ENCODE measurements at regions not wholly inside any gene's neighbourhood (a gene's known extent, or its start where the extent isn't known, plus 50 kb on each side); places are given as distances from the start of the nearest gene placed in this dataset.

DNA sequence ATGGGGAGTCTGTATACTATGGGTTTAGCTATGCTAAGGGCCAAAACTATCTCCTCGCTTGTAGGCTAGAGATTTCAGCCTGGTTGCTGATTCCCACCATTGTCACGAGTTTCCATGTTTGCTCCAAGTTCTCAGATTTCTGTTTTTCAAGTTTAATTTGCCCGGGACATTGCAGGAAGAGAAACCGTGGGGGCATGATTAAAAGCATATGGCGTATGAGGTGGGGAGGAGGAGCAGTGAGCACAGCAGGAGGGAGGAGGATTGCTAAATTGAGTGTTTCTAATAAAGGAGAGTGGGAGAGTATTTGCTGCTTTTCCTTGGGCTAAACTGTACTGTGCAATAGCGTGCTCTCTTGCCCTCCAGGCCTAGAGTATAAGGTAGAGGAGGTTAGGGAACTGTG is 558.4 kb downstream of the METTL15 start:
- intact Hi-C loops (cut with micrococcal nuclease), result no loop called here
- TF ChIP-seq, protein P1, sequence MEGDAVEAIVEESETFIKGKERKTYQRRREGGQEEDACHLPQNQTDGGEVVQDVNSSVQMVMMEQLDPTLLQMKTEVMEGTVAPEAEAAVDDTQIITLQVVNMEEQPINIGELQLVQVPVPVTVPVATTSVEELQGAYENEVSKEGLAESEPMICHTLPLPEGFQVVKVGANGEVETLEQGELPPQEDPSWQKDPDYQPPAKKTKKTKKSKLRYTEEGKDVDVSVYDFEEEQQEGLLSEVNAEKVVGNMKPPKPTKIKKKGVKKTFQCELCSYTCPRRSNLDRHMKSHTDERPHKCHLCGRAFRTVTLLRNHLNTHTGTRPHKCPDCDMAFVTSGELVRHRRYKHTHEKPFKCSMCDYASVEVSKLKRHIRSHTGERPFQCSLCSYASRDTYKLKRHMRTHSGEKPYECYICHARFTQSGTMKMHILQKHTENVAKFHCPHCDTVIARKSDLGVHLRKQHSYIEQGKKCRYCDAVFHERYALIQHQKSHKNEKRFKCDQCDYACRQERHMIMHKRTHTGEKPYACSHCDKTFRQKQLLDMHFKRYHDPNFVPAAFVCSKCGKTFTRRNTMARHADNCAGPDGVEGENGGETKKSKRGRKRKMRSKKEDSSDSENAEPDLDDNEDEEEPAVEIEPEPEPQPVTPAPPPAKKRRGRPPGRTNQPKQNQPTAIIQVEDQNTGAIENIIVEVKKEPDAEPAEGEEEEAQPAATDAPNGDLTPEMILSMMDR (IDR thresholded peaks at IDR 0.05), result no peak
- H3K4me1 Mint-ChIP-seq (ENCODE audit: low read depth), result no peaks in the 10 kb centered on the region

GRCh38 chr11:28659716-28660348 is 551.6 kb downstream of the METTL15 start:
- TF ChIP-seq, protein P1 (IDR thresholded peaks at IDR 0.05), result no peak
- no peak for ATAC-seq
- Mint-ChIP-seq H3K4me1 (ENCODE audit: low read depth) (no peaks in the 10 kb centered on the region), H3K9me3 (no peaks in the 10 kb centered on the region), H3K27ac (no peak overlapping the region), H3K4me3 (no peak overlapping the region), H3K27me3 (no peaks in the 10 kb centered on the region), H3K36me3 (ENCODE audit: low read depth) (no peaks in the 10 kb centered on the region)
- CTCF ChIA-PET, result no interaction called here
- POLR2A ChIA-PET, result no interaction called here
- intact Hi-C loops (cut with micrococcal nuclease), result loop anchor here (10.0 kb wide), 1 partner anchor 65 kb away; no protein-coding TSS in a partner anchor
- DNase-seq, result no peak

More for the DNA sequence above, 558.4 kb downstream of the METTL15 start:
- no peak for ATAC-seq
- Mint-ChIP-seq H3K27ac (no peak overlapping the region), H3K4me3 (no peak overlapping the region), H3K27me3 (no peaks in the 10 kb centered on the region), H3K36me3 (ENCODE audit: low read depth) (no peaks in the 10 kb centered on the region), H3K9me3 (no peaks in the 10 kb centered on the region)
- ChIA-PET CTCF (no interaction called here), POLR2A (no interaction called here)
- DNase-seq, result no peak

GRCh38 chr11:28657378-28658030 is 549.3 kb downstream of the METTL15 start:
- no peaks in the 10 kb centered on the region for H3K9me3 Mint-ChIP-seq
- ChIA-PET CTCF (no interaction called here), POLR2A (no interaction called here)
- H3K4me1 Mint-ChIP-seq (ENCODE audit: low read depth), result no peaks in the 10 kb centered on the region
- ATAC-seq, result no peak
- intact Hi-C loops (cut with micrococcal nuclease), result loop anchor here (10.0 kb wide), 1 partner anchor 63 kb away; no protein-coding TSS in a partner anchor
- H3K27me3 Mint-ChIP-seq, result no peaks in the 10 kb centered on the region
- no peaks in the 10 kb centered on the region for H3K36me3 Mint-ChIP-seq (ENCODE audit: low read depth)
- DNase-seq, result no peak
- no peak overlapping the region for H3K27ac Mint-ChIP-seq
- no peak overlapping the region for H3K4me3 Mint-ChIP-seq
- TF ChIP-seq, protein P1 (IDR thresholded peaks at IDR 0.05), result no peak

- no peak overlapping the region for H3K27ac Mint-ChIP-seq
- no peaks in the 10 kb centered on the region for H3K4me1 Mint-ChIP-seq (ENCODE audit: low read depth)
- POLR2A ChIA-PET, result no interaction called here
- ATAC-seq, result no peak
- intact Hi-C loops (cut with micrococcal nuclease), result loop anchor here (10.0 kb wide), 1 partner anchor 59 kb away; no protein-coding TSS in a partner anchor
- no peak for DNase-seq
- H3K9me3 Mint-ChIP-seq, result no peaks in the 10 kb centered on the region
- no peaks in the 10 kb centered on the region for H3K36me3 Mint-ChIP-seq (ENCODE audit: low read depth)
- TF ChIP-seq, protein P1 (IDR thresholded peaks at IDR 0.05), result no peak
- no peak overlapping the region for H3K4me3 Mint-ChIP-seq
- H3K27me3 Mint-ChIP-seq, result no peaks in the 10 kb centered on the region
- CTCF ChIA-PET, result no interaction called here
Measured at GRCh38 chr11:28654191-28654590, 546.0 kb downstream of the METTL15 start.

GRCh38 chr11:28649922-28650321 is 541.7 kb downstream of the METTL15 start:
- Mint-ChIP-seq H3K4me1 (ENCODE audit: low read depth) (no peaks in the 10 kb centered on the region), H3K27me3 (no peaks in the 10 kb centered on the region), H3K36me3 (ENCODE audit: low read depth) (no peaks in the 10 kb centered on the region), H3K9me3 (peaks cover 8% of the 10 kb centered on the region), H3K4me3 (no peak overlapping the region), H3K27ac (no peak overlapping the region)
- ChIA-PET POLR2A (no interaction called here), CTCF (no interaction called here)
- ATAC-seq (no peak), DNase-seq (no peak)
- TF ChIP-seq, protein P1 (IDR thresholded peaks at IDR 0.05), result no peak
- intact Hi-C loops (cut with micrococcal nuclease), result loop anchor here (10.0 kb wide), 1 partner anchor 55 kb away; no protein-coding TSS in a partner anchor

Data from activated CD8-positive, alpha-beta T cell treated with anti-CD3 and anti-CD28 coated beads for 36 hours (primary cell).